Kidney glomerular epithelial cell (primary cell): ENCODE measurements at regions not wholly inside any gene's neighbourhood (a gene's known extent, or its start where the extent isn't known, plus 50 kb on each side); places are given as distances from the start of the nearest gene placed in this dataset.

Experiments used
- DNase-seq: peaks from one replicate; lab custom pipeline; 2025; lab: John Stamatoyannopoulos, UW

- no peak for DNase-seq
Observed at GRCh38 chr6:129967427-129967826, 51.0 kb upstream of the L3MBTL3 start.

- no peak for DNase-seq
Observed at GRCh38 chr6:129966125-129966524, 52.3 kb upstream of the L3MBTL3 start.

GRCh38 chr6:129965096-129965495 is 53.3 kb upstream of the L3MBTL3 start:
- no peak for DNase-seq

GRCh38 chr6:129959358-129959930 is 58.9 kb upstream of the L3MBTL3 start:
- DNase-seq = peak; percentile 17

GRCh38 chr6:129957941-129958898 is 60.2 kb upstream of the L3MBTL3 start:
- no peak for DNase-seq

- DNase-seq = no peak
Observed at GRCh38 chr6:129955584-129955983, 62.8 kb upstream of the L3MBTL3 start.

GRCh38 chr6:129954749-129955431 is 63.5 kb upstream of the L3MBTL3 start:
- no peak for DNase-seq

GRCh38 chr6:129947797-129948196 is 70.6 kb upstream of the L3MBTL3 start:
- no peak for DNase-seq

GRCh38 chr6:129946439-129947140 is 71.8 kb upstream of the L3MBTL3 start:
- no peak for DNase-seq

- no peak for DNase-seq
Observed at GRCh38 chr6:129943637-129944271, 74.6 kb upstream of the L3MBTL3 start.

GRCh38 chr6:129940454-129941195 is 77.8 kb upstream of the L3MBTL3 start:
- DNase-seq = no peak

GRCh38 chr6:129938249-129939020 is 77.3 kb upstream of the TMEM244 start:
- DNase-seq = peak; percentile 6

GRCh38 chr6:129936329-129937165 is 75.4 kb upstream of the TMEM244 start:
- DNase-seq = peak; percentile 44

- no peak for DNase-seq
Observed at GRCh38 chr6:129932321-129932720, 71.2 kb upstream of the TMEM244 start.

GRCh38 chr6:129929433-129929832 is 68.3 kb upstream of the TMEM244 start:
- peak; percentile 13 for DNase-seq

GRCh38 chr6:129923530-129924250 is 62.6 kb upstream of the TMEM244 start:
- no peak for DNase-seq

- no peak for DNase-seq
Observed at GRCh38 chr6:129921169-129921817, 60.2 kb upstream of the TMEM244 start.
